ENCODE measurements at regions not wholly inside any gene's neighbourhood (a gene's known extent, or its start where the extent isn't known, plus 50 kb on each side); places are given as distances from the start of the nearest gene placed in this dataset.

GRCh38 chr18:25826823-25827222 is 263.6 kb downstream of the SS18 start:
- TF ChIP-seq CTCF (IDR thresholded peaks at IDR 0.05), result no peak
- Mint-ChIP-seq H3K27ac (no peak overlapping the region), H3K4me3 (no peak overlapping the region), H3K36me3 (ENCODE audit: low read depth) (no peaks in the 10 kb centered on the region), H3K9me3 (no peaks in the 10 kb centered on the region), H3K27me3 (ENCODE audit: low read depth, poor library complexity) (peaks cover 6% of the 10 kb centered on the region), H3K4me1 (peaks cover 60% of the 10 kb centered on the region)
- no peak for DNase-seq

GRCh38 chr18:25825979-25826776 is 264.2 kb downstream of the SS18 start:
- Mint-ChIP-seq H3K27ac (peak overlapping the region; percentile 85), H3K4me3 (no peak overlapping the region), H3K9me3 (no peaks in the 10 kb centered on the region), H3K4me1 (peaks cover 54% of the 10 kb centered on the region), H3K36me3 (ENCODE audit: low read depth) (no peaks in the 10 kb centered on the region), H3K27me3 (ENCODE audit: low read depth, poor library complexity) (peaks cover 6% of the 10 kb centered on the region)
- DNase-seq, result no peak
- TF ChIP-seq CTCF (IDR thresholded peaks at IDR 0.05), result no peak

- no peak for TF ChIP-seq CTCF (IDR thresholded peaks at IDR 0.05)
- DNase-seq, result no peak
- no peaks in the 10 kb centered on the region for H3K9me3 Mint-ChIP-seq
- H3K27me3 Mint-ChIP-seq (ENCODE audit: low read depth, poor library complexity), result peaks cover 7% of the 10 kb centered on the region
- no peak overlapping the region for H3K4me3 Mint-ChIP-seq
- peak overlapping the region; percentile 52 for H3K27ac Mint-ChIP-seq
- H3K36me3 Mint-ChIP-seq (ENCODE audit: low read depth), result no peaks in the 10 kb centered on the region
- peaks cover 45% of the 10 kb centered on the region for H3K4me1 Mint-ChIP-seq
Measured at GRCh38 chr18:25825056-25825455, 265.4 kb downstream of the SS18 start.

- H3K27ac Mint-ChIP-seq, result no peak overlapping the region
- peaks cover 17% of the 10 kb centered on the region for H3K27me3 Mint-ChIP-seq (ENCODE audit: low read depth, poor library complexity)
- H3K36me3 Mint-ChIP-seq (ENCODE audit: low read depth), result no peaks in the 10 kb centered on the region
- peak; percentile 18 for DNase-seq
- H3K9me3 Mint-ChIP-seq, result no peaks in the 10 kb centered on the region
- TF ChIP-seq CTCF (IDR thresholded peaks at IDR 0.05), result no peak
- peaks cover 18% of the 10 kb centered on the region for H3K4me1 Mint-ChIP-seq
- H3K4me3 Mint-ChIP-seq, result no peak overlapping the region
Measured at GRCh38 chr18:25819746-25820363, 270.6 kb downstream of the SS18 start.

GRCh38 chr18:25818505-25818904 is 271.9 kb downstream of the SS18 start:
- no peak overlapping the region for H3K4me3 Mint-ChIP-seq

More at GRCh38 chr18:25818505-25818904, 271.9 kb downstream of the SS18 start:
- no peak for DNase-seq
- H3K4me1 Mint-ChIP-seq, result peaks cover 26% of the 10 kb centered on the region
- no peaks in the 10 kb centered on the region for H3K9me3 Mint-ChIP-seq
- TF ChIP-seq CTCF (IDR thresholded peaks at IDR 0.05), result no peak
- H3K27me3 Mint-ChIP-seq (ENCODE audit: low read depth, poor library complexity), result peaks cover 20% of the 10 kb centered on the region
- H3K36me3 Mint-ChIP-seq (ENCODE audit: low read depth), result no peaks in the 10 kb centered on the region
- no peak overlapping the region for H3K27ac Mint-ChIP-seq
